HEK293 (cell line): ENCODE measurements at regions not wholly inside any gene's neighbourhood (a gene's known extent, or its start where the extent isn't known, plus 50 kb on each side); places are given as distances from the start of the nearest gene placed in this dataset.

Source experiments
- CTCF ChIA-PET: fragments of 350-600 bp; formaldehyde crosslinking; extraction: SDS; loops from one replicate; lab custom pipeline; 2021; ENCODE audit warnings: antibody characterized with exemption; lab: Yijun Ruan, JAX
- POLR2A ChIA-PET: fragments of 300-600 bp; formaldehyde crosslinking; extraction: SDS; loops from one replicate; lab custom pipeline; 2020; ENCODE audit warnings: antibody characterized with exemption, inconsistent platforms; lab: Yijun Ruan, JAX
- H3K27ac ChIP-seq: fragments of 200-500 bp; sonication (Bioruptor generic); 2 replicates; pipeline ENCODE4 v1.5.1; 2014; ENCODE audit warnings: low read depth, low read length, control low read depth, inconsistent platforms; ENCODE audit errors: extremely low read depth
- H3K36me3 ChIP-seq, 2 experiments: fragments of 200-500 bp in 1 of 2; sonication (Bioruptor generic) in 1 of 2; 1 replicate in 1 of 2; 2 replicates in 1 of 2; pipeline ENCODE4 v1.5.1; 2014 to 2017; ENCODE audit warnings: inconsistent platforms in 2 of 2, low read length in 2 of 2; ENCODE audit not compliant: control insufficient read depth in 2 of 2, insufficient read depth in 1 of 2
- H3K4me1 ChIP-seq: fragments of 200-500 bp; sonication (Bioruptor generic); 2 replicates; pipeline ENCODE4 v1.5.1; 2014; ENCODE audit warnings: mild to moderate bottlenecking, low read length, inconsistent platforms; ENCODE audit not compliant: control insufficient read depth, insufficient read depth
- H3K4me3 ChIP-seq: 2 replicates; pipeline ENCODE4 v1.5.1; 2011; ENCODE audit warnings: low read depth, mild to moderate bottlenecking, control low read depth, low read length, moderate library complexity
- H3K9me3 ChIP-seq: fragments of 200-500 bp; sonication (Bioruptor generic); 2 replicates; pipeline ENCODE4 v1.5.1; 2014; ENCODE audit warnings: low read depth, low read length, inconsistent platforms; ENCODE audit not compliant: control insufficient read depth, insufficient read depth
- BCL11B ChIP-seq: fragments of 450-650 bp; formaldehyde crosslinking; IDR thresholded peaks from 2 replicates; pipeline ENCODE4 v1.5.1; 2016; ENCODE audit warnings: low read depth, missing biosample characterization, missing genetic modification characterization
- HOXC10 ChIP-seq: sonication (generic); formaldehyde crosslinking; IDR thresholded peaks from 2 replicates; pipeline ENCODE4 v1.8.1; 2023; ENCODE audit warnings: mild to moderate bottlenecking, missing genetic modification reagents
- MEIS1 ChIP-seq: sonication (generic); formaldehyde crosslinking; IDR thresholded peaks from 2 replicates; pipeline ENCODE4 v1.8.1; 2022; ENCODE audit warnings: missing genetic modification reagents, mild to moderate bottlenecking, borderline replicate concordance
- SP2 ChIP-seq: fragments of 450-650 bp; formaldehyde crosslinking; IDR thresholded peaks from 2 replicates; pipeline ENCODE4 v1.5.1; 2016; ENCODE audit warnings: missing biosample characterization, missing genetic modification characterization
- TCF7L2 ChIP-seq: IDR thresholded peaks from 2 replicates; pipeline ENCODE4 v1.6.1; 2011; ENCODE audit warnings: low read depth, mild to moderate bottlenecking, inconsistent platforms, low read length, moderate library complexity, borderline replicate concordance
- ZBTB20 ChIP-seq: fragments of 450-650 bp; formaldehyde crosslinking; IDR thresholded peaks from 2 replicates; pipeline ENCODE4 v1.5.1; 2016; ENCODE audit warnings: missing biosample characterization, missing genetic modification characterization
- ZBTB48 ChIP-seq: fragments of 450-650 bp; formaldehyde crosslinking; IDR thresholded peaks from 2 replicates; pipeline ENCODE4 v1.5.1; 2016; ENCODE audit warnings: missing biosample characterization, missing genetic modification characterization
- ZEB2 ChIP-seq: fragments of 450-650 bp; formaldehyde crosslinking; IDR thresholded peaks from 2 replicates; pipeline ENCODE4 v1.5.1; 2016; ENCODE audit warnings: missing biosample characterization, missing genetic modification characterization
- ZFP3 ChIP-seq: fragments of 450-650 bp; formaldehyde crosslinking; IDR thresholded peaks from 2 replicates; pipeline ENCODE4 v1.5.1; 2016; ENCODE audit warnings: low read depth, missing biosample characterization, missing genetic modification characterization
- ZNF140 ChIP-seq: fragments of 450-650 bp; formaldehyde crosslinking; IDR thresholded peaks from 2 replicates; pipeline ENCODE4 v1.5.1; 2016; ENCODE audit warnings: missing biosample characterization, missing genetic modification characterization
- ZNF2 ChIP-seq: fragments of 450-650 bp; formaldehyde crosslinking; IDR thresholded peaks from 2 replicates; pipeline ENCODE4 v1.5.1; 2016; ENCODE audit warnings: missing biosample characterization, missing genetic modification characterization
- ZNF211 ChIP-seq: fragments of 450-650 bp; formaldehyde crosslinking; IDR thresholded peaks from 2 replicates; pipeline ENCODE4 v1.5.1; 2016; ENCODE audit warnings: low read depth, missing biosample characterization, missing genetic modification characterization
- ZNF341 ChIP-seq: fragments of 450-650 bp; formaldehyde crosslinking; IDR thresholded peaks from 2 replicates; pipeline ENCODE4; 2016; ENCODE audit warnings: low read depth, missing biosample characterization, missing genetic modification characterization
- ZNF391 ChIP-seq: fragments of 450-650 bp; formaldehyde crosslinking; IDR thresholded peaks from 2 replicates; pipeline ENCODE4 v1.5.1; 2016; ENCODE audit warnings: low read depth, missing biosample characterization, missing genetic modification characterization, borderline replicate concordance
- ZNF394 ChIP-seq: fragments of 450-650 bp; formaldehyde crosslinking; IDR thresholded peaks from 2 replicates; pipeline ENCODE4 v1.5.1; 2016; ENCODE audit warnings: missing biosample characterization, missing genetic modification characterization, mild to moderate bottlenecking, moderate library complexity, borderline replicate concordance
- ZNF404 ChIP-seq: fragments of 450-650 bp; formaldehyde crosslinking; IDR thresholded peaks from 2 replicates; pipeline ENCODE4 v1.5.1; 2017; ENCODE audit warnings: missing biosample characterization, missing genetic modification characterization
- ZNF48 ChIP-seq: fragments of 450-650 bp; formaldehyde crosslinking; IDR thresholded peaks from 2 replicates; pipeline ENCODE4 v1.5.1; 2016; ENCODE audit warnings: missing biosample characterization, missing genetic modification characterization
- ZNF549 ChIP-seq: fragments of 450-650 bp; IDR thresholded peaks from 2 replicates; pipeline ENCODE4 v1.5.1; 2018; ENCODE audit warnings: missing biosample characterization, missing genetic modification characterization, mild to moderate bottlenecking, inconsistent platforms, moderate library complexity
- ZNF654 ChIP-seq: fragments of 450-650 bp; formaldehyde crosslinking; IDR thresholded peaks from 2 replicates; pipeline ENCODE4 v1.5.1; 2016; ENCODE audit warnings: low read depth, missing biosample characterization, missing genetic modification characterization
- ZNF701 ChIP-seq: fragments of 450-650 bp; formaldehyde crosslinking; IDR thresholded peaks from 2 replicates; pipeline ENCODE4 v1.5.1; 2016; ENCODE audit warnings: missing biosample characterization, missing genetic modification characterization
- ZNF830 ChIP-seq: fragments of 450-650 bp; IDR thresholded peaks from 2 replicates; pipeline ENCODE4 v1.5.0; 2018; ENCODE audit warnings: missing biosample characterization, missing genetic modification characterization, low read depth, mild to moderate bottlenecking, moderate library complexity
- TF ChIP-seq, protein P1 (sequence below): fragments of 450-650 bp; formaldehyde crosslinking; IDR thresholded peaks from 2 replicates; pipeline ENCODE4 v1.5.1; 2016; ENCODE audit warnings: missing biosample characterization, missing genetic modification characterization
- TF ChIP-seq, protein P2 (sequence below): fragments of 450-650 bp; formaldehyde crosslinking; IDR thresholded peaks from 2 replicates; pipeline ENCODE4 v1.5.1; 2016; ENCODE audit warnings: missing biosample characterization, missing genetic modification characterization, borderline replicate concordance
- TF ChIP-seq, protein P3 (sequence below): fragments of 450-650 bp; formaldehyde crosslinking; IDR thresholded peaks from 2 replicates; pipeline ENCODE4 v1.5.1; 2016; ENCODE audit warnings: missing biosample characterization, missing genetic modification characterization
- TF ChIP-seq, protein P4 (sequence below): fragments of 450-650 bp; formaldehyde crosslinking; IDR thresholded peaks from 2 replicates; pipeline ENCODE4 v1.5.1; 2017; ENCODE audit warnings: missing biosample characterization, missing genetic modification characterization
- TF ChIP-seq, protein P5 (sequence below): fragments of 450-650 bp; formaldehyde crosslinking; IDR thresholded peaks from 2 replicates; pipeline ENCODE4 v1.5.1; 2017; ENCODE audit warnings: missing biosample characterization, missing genetic modification characterization

DNA sequence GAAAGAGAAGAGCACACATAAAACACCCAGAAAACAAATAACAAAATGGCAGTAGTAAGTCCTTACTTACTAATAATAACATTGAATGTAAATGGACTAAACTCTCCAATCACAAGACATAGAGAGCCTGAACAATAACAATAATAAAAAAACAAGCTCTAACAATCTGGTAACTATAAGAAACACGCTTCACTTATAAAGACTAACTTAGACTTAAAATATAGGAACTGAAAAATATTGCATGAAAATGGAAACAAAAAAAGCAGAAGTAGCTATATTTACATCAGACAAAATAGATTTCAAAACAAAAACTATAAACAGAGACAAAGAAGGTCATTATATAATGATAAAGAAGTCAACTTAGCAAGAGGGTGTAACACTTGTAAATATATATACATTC lies 83.1 kb upstream of the LYPLAL1 start:
- TF ChIP-seq ZBTB20 (tag by site-specific recombination): no peak
- no peak for TF ChIP-seq ZNF701
- TF ChIP-seq, protein P1, sequence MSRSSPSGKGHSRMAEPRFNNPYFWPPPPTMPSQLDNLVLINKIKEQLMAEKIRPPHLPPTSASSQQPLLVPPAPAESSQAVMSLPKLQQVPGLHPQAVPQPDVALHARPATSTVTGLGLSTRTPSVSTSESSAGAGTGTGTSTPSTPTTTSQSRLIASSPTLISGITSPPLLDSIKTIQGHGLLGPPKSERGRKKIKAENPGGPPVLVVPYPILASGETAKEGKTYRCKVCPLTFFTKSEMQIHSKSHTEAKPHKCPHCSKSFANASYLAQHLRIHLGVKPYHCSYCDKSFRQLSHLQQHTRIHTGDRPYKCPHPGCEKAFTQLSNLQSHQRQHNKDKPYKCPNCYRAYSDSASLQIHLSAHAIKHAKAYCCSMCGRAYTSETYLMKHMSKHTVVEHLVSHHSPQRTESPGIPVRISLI (tag by site-specific recombination): no peak
- no peaks in the 10 kb centered on the region for H3K4me1 ChIP-seq
- no peak overlapping the region for H3K27ac ChIP-seq
- no peaks in the 10 kb centered on the region for H3K36me3 ChIP-seq
- POLR2A ChIA-PET: no interaction called here
- CTCF ChIA-PET: interaction anchor here (0.6 kb wide), 2 partner anchors 1147 to 1167 kb away, joined by 3 read pairs; no protein-coding TSS in a partner anchor
- no peaks in the 10 kb centered on the region for H3K9me3 ChIP-seq
- H3K4me3 ChIP-seq: no peak overlapping the region

DNA sequence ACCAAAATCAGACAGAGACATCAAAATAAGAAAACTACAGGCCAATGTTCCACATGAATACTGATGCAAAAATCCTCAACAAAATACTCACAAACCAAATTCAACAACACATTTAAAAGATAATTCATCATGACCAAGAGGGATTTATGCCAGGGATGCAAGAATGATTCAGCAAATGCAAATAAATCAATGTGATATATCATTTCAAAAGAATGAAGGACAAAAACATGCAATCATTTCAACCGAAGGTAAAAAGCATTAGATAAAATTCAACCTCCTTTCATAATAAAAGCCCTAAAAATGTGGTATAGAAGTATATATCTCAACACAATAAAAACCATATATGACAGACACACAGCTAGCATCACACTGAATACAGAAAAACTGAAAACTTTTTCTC lies 81.5 kb upstream of the LYPLAL1 start:
- Histone ChIP-seq H3K4me1 (no peaks in the 10 kb centered on the region), H3K36me3 (no peaks in the 10 kb centered on the region), H3K4me3 (no peak overlapping the region), H3K27ac (no peak overlapping the region), H3K9me3 (no peaks in the 10 kb centered on the region)
- ChIA-PET CTCF (no interaction called here), POLR2A (no interaction called here)
- no peak for TF ChIP-seq ZNF830 (tag by site-specific recombination)
- TF ChIP-seq ZNF341: no peak
- no peak for TF ChIP-seq ZBTB48 (tag by site-specific recombination)
- TF ChIP-seq ZFP3: no peak
- TF ChIP-seq ZNF394 (tag by site-specific recombination): no peak
- TF ChIP-seq MEIS1 (CRISPR knock-in tag): no peak
- no peak for TF ChIP-seq ZNF404
- TF ChIP-seq TCF7L2: no peak
- TF ChIP-seq, protein P2, sequence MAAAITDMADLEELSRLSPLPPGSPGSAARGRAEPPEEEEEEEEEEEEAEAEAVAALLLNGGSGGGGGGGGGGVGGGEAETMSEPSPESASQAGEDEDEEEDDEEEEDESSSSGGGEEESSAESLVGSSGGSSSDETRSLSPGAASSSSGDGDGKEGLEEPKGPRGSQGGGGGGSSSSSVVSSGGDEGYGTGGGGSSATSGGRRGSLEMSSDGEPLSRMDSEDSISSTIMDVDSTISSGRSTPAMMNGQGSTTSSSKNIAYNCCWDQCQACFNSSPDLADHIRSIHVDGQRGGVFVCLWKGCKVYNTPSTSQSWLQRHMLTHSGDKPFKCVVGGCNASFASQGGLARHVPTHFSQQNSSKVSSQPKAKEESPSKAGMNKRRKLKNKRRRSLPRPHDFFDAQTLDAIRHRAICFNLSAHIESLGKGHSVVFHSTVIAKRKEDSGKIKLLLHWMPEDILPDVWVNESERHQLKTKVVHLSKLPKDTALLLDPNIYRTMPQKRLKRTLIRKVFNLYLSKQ (tag by site-specific recombination): no peak
- TF ChIP-seq, protein P3, sequence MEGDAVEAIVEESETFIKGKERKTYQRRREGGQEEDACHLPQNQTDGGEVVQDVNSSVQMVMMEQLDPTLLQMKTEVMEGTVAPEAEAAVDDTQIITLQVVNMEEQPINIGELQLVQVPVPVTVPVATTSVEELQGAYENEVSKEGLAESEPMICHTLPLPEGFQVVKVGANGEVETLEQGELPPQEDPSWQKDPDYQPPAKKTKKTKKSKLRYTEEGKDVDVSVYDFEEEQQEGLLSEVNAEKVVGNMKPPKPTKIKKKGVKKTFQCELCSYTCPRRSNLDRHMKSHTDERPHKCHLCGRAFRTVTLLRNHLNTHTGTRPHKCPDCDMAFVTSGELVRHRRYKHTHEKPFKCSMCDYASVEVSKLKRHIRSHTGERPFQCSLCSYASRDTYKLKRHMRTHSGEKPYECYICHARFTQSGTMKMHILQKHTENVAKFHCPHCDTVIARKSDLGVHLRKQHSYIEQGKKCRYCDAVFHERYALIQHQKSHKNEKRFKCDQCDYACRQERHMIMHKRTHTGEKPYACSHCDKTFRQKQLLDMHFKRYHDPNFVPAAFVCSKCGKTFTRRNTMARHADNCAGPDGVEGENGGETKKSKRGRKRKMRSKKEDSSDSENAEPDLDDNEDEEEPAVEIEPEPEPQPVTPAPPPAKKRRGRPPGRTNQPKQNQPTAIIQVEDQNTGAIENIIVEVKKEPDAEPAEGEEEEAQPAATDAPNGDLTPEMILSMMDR (tag by site-specific recombination): no peak
- TF ChIP-seq, protein P4, sequence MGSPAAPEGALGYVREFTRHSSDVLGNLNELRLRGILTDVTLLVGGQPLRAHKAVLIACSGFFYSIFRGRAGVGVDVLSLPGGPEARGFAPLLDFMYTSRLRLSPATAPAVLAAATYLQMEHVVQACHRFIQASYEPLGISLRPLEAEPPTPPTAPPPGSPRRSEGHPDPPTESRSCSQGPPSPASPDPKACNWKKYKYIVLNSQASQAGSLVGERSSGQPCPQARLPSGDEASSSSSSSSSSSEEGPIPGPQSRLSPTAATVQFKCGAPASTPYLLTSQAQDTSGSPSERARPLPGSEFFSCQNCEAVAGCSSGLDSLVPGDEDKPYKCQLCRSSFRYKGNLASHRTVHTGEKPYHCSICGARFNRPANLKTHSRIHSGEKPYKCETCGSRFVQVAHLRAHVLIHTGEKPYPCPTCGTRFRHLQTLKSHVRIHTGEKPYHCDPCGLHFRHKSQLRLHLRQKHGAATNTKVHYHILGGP (tag by site-specific recombination): no peak

DNA sequence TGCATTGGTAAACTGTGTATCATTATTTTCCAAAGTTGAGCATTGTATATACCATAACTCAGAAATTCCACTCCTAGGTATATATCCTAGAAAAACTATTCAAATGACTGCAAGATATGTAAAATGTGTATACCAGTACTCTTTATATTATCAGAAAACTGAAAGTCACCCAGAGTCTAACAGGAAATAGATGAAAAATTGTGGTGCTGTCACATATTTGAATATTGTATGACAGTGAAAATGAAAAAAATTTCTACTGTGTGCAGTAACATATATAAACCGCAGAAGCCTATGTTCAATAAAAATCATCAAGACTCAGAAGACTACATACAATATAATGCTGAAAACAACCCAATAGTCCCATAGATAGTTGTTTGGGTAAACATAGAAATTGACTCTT lies 74.4 kb upstream of the LYPLAL1 start:
- H3K27ac ChIP-seq: no peak overlapping the region
- POLR2A ChIA-PET: no interaction called here
- no peaks in the 10 kb centered on the region for H3K36me3 ChIP-seq
- no peak for TF ChIP-seq ZNF391 (tag by site-specific recombination)
- TF ChIP-seq ZNF654: no peak
- no peak for TF ChIP-seq BCL11B (tag by site-specific recombination)
- TF ChIP-seq ZNF211 (tag by site-specific recombination): no peak
- no peak for TF ChIP-seq SP2 (tag by site-specific recombination)
- TF ChIP-seq ZNF549 (tag by site-specific recombination): no peak
- TF ChIP-seq, protein P5, sequence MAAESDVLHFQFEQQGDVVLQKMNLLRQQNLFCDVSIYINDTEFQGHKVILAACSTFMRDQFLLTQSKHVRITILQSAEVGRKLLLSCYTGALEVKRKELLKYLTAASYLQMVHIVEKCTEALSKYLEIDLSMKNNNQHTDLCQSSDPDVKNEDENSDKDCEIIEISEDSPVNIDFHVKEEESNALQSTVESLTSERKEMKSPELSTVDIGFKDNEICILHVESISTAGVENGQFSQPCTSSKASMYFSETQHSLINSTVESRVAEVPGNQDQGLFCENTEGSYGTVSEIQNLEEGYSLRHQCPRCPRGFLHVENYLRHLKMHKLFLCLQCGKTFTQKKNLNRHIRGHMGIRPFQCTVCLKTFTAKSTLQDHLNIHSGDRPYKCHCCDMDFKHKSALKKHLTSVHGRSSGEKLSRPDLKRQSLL (tag by site-specific recombination): no peak
- TF ChIP-seq ZNF140 (tag by site-specific recombination): no peak
- TF ChIP-seq ZNF48 (tag by site-specific recombination): no peak
- no peak for TF ChIP-seq ZNF2 (tag by site-specific recombination)
- TF ChIP-seq HOXC10 (CRISPR knock-in tag): no peak
- no peak for TF ChIP-seq ZEB2 (tag by site-specific recombination)
- H3K4me3 ChIP-seq: no peak overlapping the region
- CTCF ChIA-PET: no interaction called here
- no peaks in the 10 kb centered on the region for H3K4me1 ChIP-seq
- no peaks in the 10 kb centered on the region for H3K9me3 ChIP-seq
